Sigmoid colon (tissue), 6 donors: ENCODE measurements at regions not wholly inside any gene's neighbourhood (a gene's known extent, or its start where the extent isn't known, plus 50 kb on each side); places are given as distances from the start of the nearest gene placed in this dataset.

Source experiments
- DNase-seq: peaks from one replicate; pipeline ENCODE4 v3.0.0-alpha.2; 2019
- H3K27ac ChIP-seq, 4 donors: fragments of 200-600 bp; sonication (generic); one replicate each; pipeline ENCODE4 v1.5.1; 2016 to 2019; ENCODE audit warnings: mild to moderate bottlenecking in 1 of 4
- H3K27me3 ChIP-seq, 3 donors: fragments of 200-600 bp; sonication (generic); one replicate each; pipeline ENCODE4 v1.5.1; 2019; ENCODE audit warnings: mild to moderate bottlenecking in 1 of 3
- H3K36me3 ChIP-seq, 4 donors: fragments of 200-600 bp; sonication (generic); one replicate each; pipeline ENCODE4 v1.5.1; 2016 to 2019
- H3K4me1 ChIP-seq, 4 donors: fragments of 200-600 bp; sonication (generic); one replicate each; pipeline ENCODE4 v1.5.1; 2017 to 2019
- H3K4me3 ChIP-seq, 4 donors: fragments of 200-600 bp; sonication (generic); one replicate each; pipeline ENCODE4 v1.5.1; 2017 to 2019; ENCODE audit warnings: mild to moderate bottlenecking in 2 of 4, moderate library complexity in 1 of 4
- H3K9me3 ChIP-seq, 4 donors: fragments of 200-600 bp in 3 of 4; sonication (generic) in 3 of 4; one replicate each; pipeline versions ENCODE4 v1.5.1 to v1.6.1; 2013 to 2019
- EP300 ChIP-seq, 4 donors: sonication (generic); formaldehyde crosslinking; IDR thresholded peaks; one replicate each; pipeline ENCODE4 v1.6.1; 2017; ENCODE audit warnings: antibody characterized with exemption in 4 of 4
- POLR2A ChIP-seq, 2 donors: fragments of 450-650 bp; IDR thresholded peaks; one replicate each; pipeline ENCODE4 v1.6.1; 2016; ENCODE audit warnings: antibody characterized with exemption in 2 of 2, mild to moderate bottlenecking in 2 of 2, moderate library complexity in 2 of 2
- POLR2AphosphoS5 ChIP-seq, 4 donors: sonication (generic); formaldehyde crosslinking; IDR thresholded peaks; one replicate each; pipeline ENCODE4 v1.6.1; 2017; ENCODE audit warnings: antibody characterized with exemption in 4 of 4
- WGBS, 2 donors: extraction: QIAGEN DNeasy Blood & Tissue Kit; methylation state at CpG; one replicate each; pipeline ENCODE4 v1.1.7; 2013; 5-methylcytosine and 5-hydroxymethylcytosine counted together
- intact Hi-C: fragments of 100-400 bp; cut with DNase I; formaldehyde crosslinking; loops from one replicate; pipeline ENCODE4 v1.15.1; 2023
- TF ChIP-seq, protein P1 (sequence below), 4 experiments: fragments of 450-650 bp in 3 of 4; fragments of 200-600 bp in 1 of 4; IDR thresholded peaks; one replicate each; pipeline ENCODE4 v1.5.1; 2016 to 2019; ENCODE audit warnings: antibody characterized with exemption in 4 of 4, mild to moderate bottlenecking in 3 of 4, moderate library complexity in 2 of 4
- donor health status: healthy with polysubstance abuse.
- donor health status: healthy.

DNA sequence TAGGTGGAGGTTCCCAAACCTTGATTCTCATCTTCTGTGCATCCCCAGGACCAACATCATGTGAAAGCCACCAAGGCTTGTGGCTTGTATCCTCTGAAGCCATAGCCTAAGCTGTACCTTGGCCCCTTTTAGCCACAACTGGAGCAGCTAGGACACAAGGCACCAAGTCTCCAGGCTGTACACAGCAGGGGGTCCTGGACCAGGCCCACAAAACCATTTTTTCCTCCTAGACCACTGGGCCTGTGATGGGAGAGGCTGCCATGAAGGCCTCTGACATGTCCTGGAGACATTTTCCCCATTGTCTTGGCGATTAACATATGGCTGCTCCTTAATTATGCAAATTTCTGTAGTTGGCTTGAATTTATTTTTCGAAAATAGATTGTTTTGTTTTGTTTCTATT is 114.8 kb upstream of the LAMA2 start:
- Histone ChIP-seq H3K4me3 (no peak overlapping the region), H3K9me3 (no peaks in the 10 kb centered on the region), H3K27ac (no peak overlapping the region), H3K4me1 (no peaks in the 10 kb centered on the region), H3K36me3 (no peaks in the 10 kb centered on the region), H3K27me3 (no peaks in the 10 kb centered on the region)
- TF ChIP-seq POLR2A (IDR thresholded peaks at IDR 0.05) (no peak), EP300 (IDR thresholded peaks at IDR 0.05) (no peak), POLR2AphosphoS5 (IDR thresholded peaks at IDR 0.05) (no peak)
- TF ChIP-seq, protein P1, sequence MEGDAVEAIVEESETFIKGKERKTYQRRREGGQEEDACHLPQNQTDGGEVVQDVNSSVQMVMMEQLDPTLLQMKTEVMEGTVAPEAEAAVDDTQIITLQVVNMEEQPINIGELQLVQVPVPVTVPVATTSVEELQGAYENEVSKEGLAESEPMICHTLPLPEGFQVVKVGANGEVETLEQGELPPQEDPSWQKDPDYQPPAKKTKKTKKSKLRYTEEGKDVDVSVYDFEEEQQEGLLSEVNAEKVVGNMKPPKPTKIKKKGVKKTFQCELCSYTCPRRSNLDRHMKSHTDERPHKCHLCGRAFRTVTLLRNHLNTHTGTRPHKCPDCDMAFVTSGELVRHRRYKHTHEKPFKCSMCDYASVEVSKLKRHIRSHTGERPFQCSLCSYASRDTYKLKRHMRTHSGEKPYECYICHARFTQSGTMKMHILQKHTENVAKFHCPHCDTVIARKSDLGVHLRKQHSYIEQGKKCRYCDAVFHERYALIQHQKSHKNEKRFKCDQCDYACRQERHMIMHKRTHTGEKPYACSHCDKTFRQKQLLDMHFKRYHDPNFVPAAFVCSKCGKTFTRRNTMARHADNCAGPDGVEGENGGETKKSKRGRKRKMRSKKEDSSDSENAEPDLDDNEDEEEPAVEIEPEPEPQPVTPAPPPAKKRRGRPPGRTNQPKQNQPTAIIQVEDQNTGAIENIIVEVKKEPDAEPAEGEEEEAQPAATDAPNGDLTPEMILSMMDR (IDR thresholded peaks at IDR 0.05), result no peak
- WGBS, 2 donors, result 40 to 44% methylated on average over 2 of the region's 2 CpGs
- DNase-seq, result no peak
- intact Hi-C loops, result no loop called here

DNA sequence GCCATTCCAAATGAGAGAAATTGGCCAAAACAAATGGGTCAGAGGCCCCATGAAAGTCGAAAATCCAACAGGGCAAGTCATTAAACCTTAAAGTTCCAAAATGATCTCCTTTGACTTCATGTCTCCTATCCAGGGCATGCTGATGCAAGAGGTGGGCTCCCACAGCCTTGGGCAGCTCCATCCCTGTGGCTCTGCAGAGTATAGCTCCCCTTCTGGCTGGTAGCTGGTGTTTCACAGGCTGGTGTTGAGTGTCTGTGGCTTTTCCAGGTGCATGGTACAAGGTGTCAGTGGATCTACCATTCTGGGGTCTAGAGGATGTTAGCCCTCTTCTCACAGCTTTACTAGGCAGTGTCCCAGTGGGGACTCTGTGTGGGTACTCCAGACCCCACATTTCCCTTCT is 115.2 kb upstream of the LAMA2 start:
- no peak for DNase-seq
- no peaks in the 10 kb centered on the region for H3K27me3 ChIP-seq
- TF ChIP-seq, protein P1 (IDR thresholded peaks at IDR 0.05), result no peak
- TF ChIP-seq POLR2A (IDR thresholded peaks at IDR 0.05) (no peak), POLR2AphosphoS5 (IDR thresholded peaks at IDR 0.05) (no peak), EP300 (IDR thresholded peaks at IDR 0.05) (no peak)

DNA sequence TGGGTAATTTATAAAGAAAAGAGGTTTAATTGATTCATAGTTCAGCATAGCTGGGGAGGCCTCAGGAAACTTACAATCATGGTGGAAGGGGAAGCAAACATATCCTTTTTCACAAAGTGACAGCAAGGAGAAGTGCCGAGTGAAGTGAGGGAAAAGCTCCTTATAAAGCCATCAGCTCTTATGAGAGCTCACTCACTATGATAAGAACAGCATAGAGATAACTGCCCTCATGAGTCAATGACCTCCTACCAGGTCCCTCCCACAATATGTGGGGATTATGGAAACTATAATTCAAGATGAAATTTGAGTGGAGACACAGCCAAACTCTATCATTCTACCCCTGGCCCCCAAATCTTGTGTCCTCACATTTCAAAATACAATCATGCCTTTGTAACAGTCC is 115.8 kb upstream of the LAMA2 start:
- WGBS, 2 donors, result 72 to 79% methylated on average over 1 of the region's 1 CpG
- intact Hi-C loops, result no loop called here
- Histone ChIP-seq H3K27ac (no peak overlapping the region), H3K4me3 (no peak overlapping the region), H3K4me1 (no peaks in the 10 kb centered on the region), H3K9me3 (no peaks in the 10 kb centered on the region), H3K36me3 (no peaks in the 10 kb centered on the region), H3K27me3 (no peaks in the 10 kb centered on the region)
- TF ChIP-seq POLR2A (IDR thresholded peaks at IDR 0.05), result no peak
- TF ChIP-seq, protein P1 (IDR thresholded peaks at IDR 0.05), result no peak
- no peak for TF ChIP-seq POLR2AphosphoS5 (IDR thresholded peaks at IDR 0.05)
- no peak for TF ChIP-seq EP300 (IDR thresholded peaks at IDR 0.05)
- DNase-seq, result no peak

More for the DNA sequence above, 115.2 kb upstream of the LAMA2 start:
- Histone ChIP-seq H3K27ac (no peak overlapping the region), H3K4me3 (no peak overlapping the region), H3K4me1 (no peaks in the 10 kb centered on the region), H3K9me3 (no peaks in the 10 kb centered on the region), H3K36me3 (no peaks in the 10 kb centered on the region)
- 19 to 40% methylated on average over 1 of the region's 1 CpG for WGBS, 2 donors
- intact Hi-C loops, result no loop called here

DNA sequence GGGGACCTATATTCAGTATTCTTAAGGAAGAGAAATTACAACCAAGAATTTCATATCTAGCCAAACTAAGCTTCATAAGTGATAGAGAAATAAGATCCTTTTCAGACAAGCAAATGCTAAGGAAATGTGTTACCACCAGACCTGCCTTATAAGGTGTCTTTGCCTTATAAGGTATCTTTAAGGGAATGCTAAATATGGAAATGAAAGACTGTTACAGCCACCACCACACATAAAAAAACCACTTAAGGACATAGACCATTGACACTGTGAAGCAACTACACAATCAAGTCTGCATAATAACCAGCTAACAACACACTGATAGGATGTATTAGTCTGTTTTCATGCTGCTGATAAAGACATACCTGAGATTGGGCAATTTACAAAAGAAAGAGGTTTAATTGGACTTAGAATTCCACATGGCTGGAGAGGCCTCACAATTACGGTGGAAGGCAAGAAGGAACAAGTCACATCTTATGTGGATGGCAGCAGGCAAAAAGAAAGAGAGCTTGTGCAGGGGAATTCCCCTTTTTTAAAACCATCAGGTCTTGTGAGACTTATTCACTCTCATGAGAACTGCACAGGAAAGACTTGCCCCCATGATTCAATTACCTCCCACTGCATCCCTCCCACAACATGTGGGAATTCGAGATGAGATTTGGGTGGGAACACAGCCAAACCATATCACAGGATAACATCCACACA is 119.2 kb upstream of the LAMA2 start:
- no peaks in the 10 kb centered on the region for H3K9me3 ChIP-seq
- H3K27me3 ChIP-seq, result no peaks in the 10 kb centered on the region
- H3K36me3 ChIP-seq, result no peaks in the 10 kb centered on the region
- WGBS, 2 donors, result 63 to 75% methylated on average over 2 of the region's 2 CpGs
- no peak for DNase-seq
- no peaks in the 10 kb centered on the region for H3K4me1 ChIP-seq
- intact Hi-C loops, result no loop called here
- no peak overlapping the region for H3K4me3 ChIP-seq
- TF ChIP-seq POLR2AphosphoS5 (IDR thresholded peaks at IDR 0.05) (no peak), POLR2A (IDR thresholded peaks at IDR 0.05) (no peak)
- no peak overlapping the region for H3K27ac ChIP-seq

DNA sequence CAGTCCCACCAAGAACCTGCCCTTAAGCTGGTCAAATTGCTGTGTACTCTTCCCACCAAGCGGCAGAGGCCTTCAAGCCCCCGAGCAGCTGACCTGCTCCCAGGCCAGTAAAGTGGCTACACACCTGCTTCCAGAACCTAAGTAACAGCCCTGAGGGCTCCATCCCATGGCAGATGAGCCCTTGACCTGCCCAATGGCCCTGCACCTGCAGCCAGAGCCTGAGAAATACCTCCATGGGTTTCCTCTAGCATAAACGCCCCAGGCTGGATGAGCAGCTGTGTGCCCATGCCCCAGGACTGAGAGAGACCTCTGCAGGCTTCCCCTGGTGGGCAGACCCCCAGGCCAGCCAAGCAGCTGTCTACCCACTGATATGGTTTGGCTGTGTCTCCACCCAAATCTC is 123.0 kb upstream of the LAMA2 start:
- WGBS, 2 donors, result 90 to 92% methylated on average over 3 of the region's 3 CpGs
- Histone ChIP-seq H3K27ac (no peak overlapping the region), H3K4me3 (no peak overlapping the region), H3K9me3 (no peaks in the 10 kb centered on the region), H3K4me1 (no peaks in the 10 kb centered on the region), H3K36me3 (no peaks in the 10 kb centered on the region), H3K27me3 (no peaks in the 10 kb centered on the region)
- no peak for DNase-seq
- intact Hi-C loops, result no loop called here
- TF ChIP-seq EP300 (IDR thresholded peaks at IDR 0.05), result no peak
- no peak for TF ChIP-seq POLR2A (IDR thresholded peaks at IDR 0.05)
- TF ChIP-seq POLR2AphosphoS5 (IDR thresholded peaks at IDR 0.05), result no peak
- TF ChIP-seq, protein P1 (IDR thresholded peaks at IDR 0.05), result no peak
